ENCODE measurements at regions not wholly inside any gene's neighbourhood (a gene's known extent, or its start where the extent isn't known, plus 50 kb on each side); places are given as distances from the start of the nearest gene placed in this dataset.

DNA sequence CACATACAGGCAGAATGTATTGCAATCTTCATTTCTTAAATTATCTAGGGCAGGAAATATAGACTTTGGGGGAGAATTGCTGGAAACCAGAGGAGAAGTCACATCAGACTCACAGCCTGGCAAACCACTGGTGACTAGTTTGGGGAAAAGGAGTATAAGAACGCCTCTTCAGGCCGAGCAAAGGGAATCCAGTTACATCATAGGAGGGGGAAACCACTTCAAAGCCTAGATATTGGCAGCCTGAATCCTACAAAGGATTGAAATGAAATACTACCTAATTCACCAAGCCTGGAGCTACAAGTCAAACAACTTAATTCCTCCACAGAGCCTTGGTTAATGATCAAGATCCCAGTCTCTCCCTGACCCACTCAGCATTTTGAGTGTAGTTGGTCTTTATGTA, 121.7 kb downstream of the SLC30A10 start:
- TF ChIP-seq CTCF (IDR thresholded peaks at IDR 0.05) (no peak), EP300 (IDR thresholded peaks at IDR 0.05) (no peak), POLR2A (IDR thresholded peaks at IDR 0.05; ENCODE audit: low read length) (no peak), USF2 (IDR thresholded peaks at IDR 0.05) (no peak), ZNF302 (CRISPR knock-in tag; IDR thresholded peaks at IDR 0.05) (no peak), PHF8 (IDR thresholded peaks at IDR 0.05; ENCODE audit: borderline replicate concordance, low read depth) (no peak)
- TF ChIP-seq, protein P1, sequence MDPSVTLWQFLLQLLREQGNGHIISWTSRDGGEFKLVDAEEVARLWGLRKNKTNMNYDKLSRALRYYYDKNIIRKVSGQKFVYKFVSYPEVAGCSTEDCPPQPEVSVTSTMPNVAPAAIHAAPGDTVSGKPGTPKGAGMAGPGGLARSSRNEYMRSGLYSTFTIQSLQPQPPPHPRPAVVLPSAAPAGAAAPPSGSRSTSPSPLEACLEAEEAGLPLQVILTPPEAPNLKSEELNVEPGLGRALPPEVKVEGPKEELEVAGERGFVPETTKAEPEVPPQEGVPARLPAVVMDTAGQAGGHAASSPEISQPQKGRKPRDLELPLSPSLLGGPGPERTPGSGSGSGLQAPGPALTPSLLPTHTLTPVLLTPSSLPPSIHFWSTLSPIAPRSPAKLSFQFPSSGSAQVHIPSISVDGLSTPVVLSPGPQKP (IDR thresholded peaks at IDR 0.05; ENCODE audit: low read depth, low read length) = no peak

All from A549 (cell line).